ENCODE measurements at regions not wholly inside any gene's neighbourhood (a gene's known extent, or its start where the extent isn't known, plus 50 kb on each side); places are given as distances from the start of the nearest gene placed in this dataset.
A peak's percentile ranks its signal among the peaks of the same experiment; 100 is the strongest.

DNA sequence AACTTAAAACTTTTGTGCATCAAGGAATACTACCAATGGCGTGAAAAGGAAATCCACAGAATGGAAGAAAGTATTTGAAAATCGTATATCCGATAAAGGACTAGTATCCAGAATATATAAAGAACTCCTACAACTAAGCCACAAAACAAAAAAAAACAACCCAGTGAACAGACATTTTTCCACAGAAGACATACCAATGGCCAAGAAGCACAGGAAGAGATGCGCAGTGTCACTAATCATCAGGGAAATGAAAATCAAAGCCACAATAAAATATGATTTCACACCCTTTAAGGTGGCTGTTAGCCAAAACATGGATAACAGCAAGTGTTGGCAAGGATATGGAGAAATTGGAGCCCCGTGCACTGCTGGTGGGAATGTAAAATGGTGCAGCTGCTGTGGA, 203.3 kb downstream of the SEC14L1 start:
- no peak for DNase-seq

DNA sequence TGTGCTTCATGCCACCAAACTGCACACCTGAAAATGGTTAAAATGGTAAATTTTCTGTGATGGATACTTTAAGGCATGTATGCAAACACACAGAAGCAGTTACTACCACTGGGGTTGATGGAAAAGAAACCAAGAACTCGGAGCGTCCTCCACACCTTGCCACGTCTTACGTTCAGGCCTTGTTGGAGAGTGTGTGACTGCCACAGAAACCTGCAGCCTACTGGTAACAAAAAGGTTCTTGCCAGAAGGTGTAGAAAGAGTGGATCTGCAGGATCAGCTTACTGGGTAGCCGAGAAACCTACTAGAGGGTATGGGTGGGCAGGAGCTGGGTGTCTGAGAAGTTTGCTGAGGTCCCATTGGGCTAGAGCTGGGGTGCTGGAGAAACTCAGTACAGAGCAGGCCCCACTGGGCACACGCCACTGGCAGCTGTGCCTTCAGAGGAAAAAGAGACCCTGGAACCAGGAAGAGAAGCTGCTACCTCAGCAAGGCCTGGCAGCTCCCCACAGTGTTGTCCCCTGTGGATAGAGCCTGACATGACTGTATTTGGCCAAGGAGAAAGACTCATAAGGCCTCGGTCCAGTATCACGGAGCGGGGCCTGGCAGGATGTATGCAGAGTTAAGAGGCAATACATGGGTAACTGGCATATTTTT, 204.6 kb downstream of the SEC14L1 start:
- DNase-seq, result no peak

DNA sequence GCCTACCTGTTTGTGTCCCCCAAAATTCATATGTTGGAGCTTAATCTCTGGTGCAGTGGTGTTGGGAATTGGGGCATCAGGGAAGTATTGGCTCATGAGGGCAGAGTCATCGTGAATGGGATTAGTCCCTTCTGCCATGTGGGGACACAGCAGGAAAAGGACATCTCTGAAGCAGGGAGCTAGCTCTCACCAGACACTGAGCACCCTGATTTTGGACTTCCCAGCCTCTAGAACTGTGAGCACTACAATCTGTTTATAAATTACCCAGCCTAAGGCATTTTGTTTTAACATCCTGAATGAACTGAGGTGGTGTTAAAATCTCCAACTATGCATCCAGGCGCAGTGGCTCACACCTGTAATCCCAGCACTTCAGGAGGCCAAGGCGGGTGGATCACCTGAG, 206.0 kb downstream of the SEC14L1 start:
- no peak for DNase-seq

GRCh38 chr17:77347544-77347943, 206.8 kb downstream of the SEC14L1 start:
- DNase-seq, result no peak

DNA sequence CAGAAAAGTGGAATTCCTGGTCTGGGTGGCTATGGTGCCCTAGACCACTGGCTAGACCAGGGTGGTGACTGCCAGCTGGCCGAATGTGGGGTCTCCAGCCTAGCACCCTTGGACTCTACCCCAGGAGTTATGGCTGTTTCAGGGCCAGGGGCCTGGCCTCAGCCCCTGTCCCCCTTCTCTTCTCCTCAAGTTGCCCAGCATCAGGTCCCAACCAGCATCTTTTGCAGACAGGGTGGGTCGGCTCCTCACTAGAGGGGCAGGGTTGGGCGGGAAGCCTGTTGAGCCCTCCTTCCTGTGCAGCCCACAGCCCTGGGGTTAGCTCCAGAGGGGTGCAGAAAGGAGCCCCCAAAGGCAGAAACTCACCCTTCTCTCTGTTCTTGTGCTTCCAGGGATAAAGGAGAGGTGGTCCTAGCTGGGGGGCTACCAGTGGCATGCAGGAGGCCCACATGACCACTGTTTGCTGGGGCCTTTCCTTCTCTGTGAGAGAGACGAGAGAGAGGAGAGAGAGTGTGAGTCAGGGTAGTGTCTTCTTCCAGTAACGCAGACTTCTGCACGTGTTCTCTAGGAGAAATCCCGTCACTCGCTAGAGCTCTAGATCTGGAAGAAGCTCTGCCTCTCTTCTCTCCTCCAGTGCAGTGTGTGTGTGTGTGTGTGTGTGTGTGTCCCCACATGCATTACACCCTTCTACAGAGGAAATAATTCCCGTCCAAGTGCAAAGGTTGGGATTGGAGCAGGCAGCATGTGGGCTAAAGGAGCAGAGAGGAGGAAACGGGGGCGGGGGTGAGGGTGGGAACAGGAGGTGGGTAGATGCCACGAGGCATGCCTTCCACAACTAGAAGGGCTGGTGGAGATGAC, 209.4 kb downstream of the SEC14L1 start:
- DNase-seq, result no peak

DNA sequence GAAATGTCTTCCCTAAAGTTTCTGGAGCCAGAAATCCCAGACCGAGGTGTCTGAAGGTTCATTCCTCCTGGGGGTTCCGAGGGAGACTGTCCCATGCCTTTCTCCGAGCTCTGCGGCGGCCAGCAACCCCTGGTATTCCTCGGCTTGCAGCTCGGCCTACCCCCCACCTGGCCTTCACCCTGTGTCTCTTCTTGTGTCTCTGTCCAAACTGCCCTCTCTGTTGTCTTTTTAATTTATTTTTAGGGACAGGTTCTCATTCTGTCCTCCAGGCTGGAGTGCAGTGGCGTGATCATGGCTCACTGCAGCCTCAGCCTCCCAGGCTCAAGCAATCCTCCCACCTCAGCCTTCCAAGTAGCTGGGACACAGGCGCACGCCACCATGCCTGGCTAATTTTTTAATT, 211.7 kb downstream of the SEC14L1 start:
- no peak for DNase-seq

DNA sequence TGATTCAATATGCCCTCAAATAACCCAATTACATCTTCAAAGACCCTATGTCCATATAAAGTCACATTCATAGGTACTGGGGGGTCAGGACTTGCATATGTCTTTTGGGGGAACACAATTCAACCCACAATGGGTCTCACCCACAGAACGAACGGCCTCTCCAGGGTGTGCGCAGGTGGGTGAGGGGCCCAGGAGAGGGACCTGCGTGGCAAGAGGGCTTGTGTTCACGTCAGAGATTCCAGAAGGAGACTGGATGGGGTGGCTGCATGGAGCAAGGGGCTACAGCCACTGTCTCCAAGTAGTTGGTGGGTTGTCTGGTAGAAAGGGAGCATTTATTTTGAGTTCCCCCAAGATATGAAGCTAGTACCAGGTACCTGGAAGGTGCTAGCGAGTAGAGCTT, 212.2 kb downstream of the SEC14L1 start:
- DNase-seq, result no peak

- DNase-seq, result no peak
These were observed 213.1 kb downstream of the SEC14L1 start for GRCh38 chr17:77353684-77354419.

- DNase-seq, result no peak
These were observed 213.6 kb downstream of the SEC14L1 start for GRCh38 chr17:77354420-77354669.

- DNase-seq, result no peak
These were observed 214.1 kb downstream of the SEC14L1 start for GRCh38 chr17:77354670-77355455.

DNA sequence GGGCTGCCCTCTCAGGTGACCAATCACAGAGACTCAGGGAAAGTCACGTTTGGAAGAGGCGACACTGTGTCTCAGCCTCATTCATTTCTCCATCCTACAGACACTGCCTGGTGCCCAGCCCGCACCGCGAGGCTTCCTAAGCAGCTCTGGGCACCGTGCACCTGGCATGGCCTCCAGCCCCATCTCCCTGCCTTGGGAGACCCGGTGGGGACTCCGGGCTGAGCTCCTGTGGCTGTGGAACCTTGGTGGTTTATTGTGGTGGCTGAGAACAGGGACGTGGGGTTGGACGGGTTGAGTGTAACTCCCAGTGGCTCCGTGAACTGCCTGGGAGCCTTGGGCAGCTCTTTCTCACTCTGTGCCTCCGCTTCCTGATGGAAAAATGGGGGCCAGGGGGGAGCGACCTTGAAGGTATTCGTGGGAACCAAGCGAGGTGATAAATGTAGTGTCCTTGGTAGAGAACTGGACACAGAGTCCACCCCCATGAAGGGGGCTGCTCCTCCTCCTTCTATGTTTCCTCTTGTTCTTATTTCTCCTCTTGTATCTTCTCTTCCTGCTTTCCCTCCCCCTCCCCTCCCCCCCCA, 215.4 kb downstream of the SEC14L1 start:
- DNase-seq, result peak; percentile 39

- peak; percentile 69 for DNase-seq
These were observed 216.0 kb downstream of the SEC14L1 start for GRCh38 chr17:77356690-77357201.

DNA sequence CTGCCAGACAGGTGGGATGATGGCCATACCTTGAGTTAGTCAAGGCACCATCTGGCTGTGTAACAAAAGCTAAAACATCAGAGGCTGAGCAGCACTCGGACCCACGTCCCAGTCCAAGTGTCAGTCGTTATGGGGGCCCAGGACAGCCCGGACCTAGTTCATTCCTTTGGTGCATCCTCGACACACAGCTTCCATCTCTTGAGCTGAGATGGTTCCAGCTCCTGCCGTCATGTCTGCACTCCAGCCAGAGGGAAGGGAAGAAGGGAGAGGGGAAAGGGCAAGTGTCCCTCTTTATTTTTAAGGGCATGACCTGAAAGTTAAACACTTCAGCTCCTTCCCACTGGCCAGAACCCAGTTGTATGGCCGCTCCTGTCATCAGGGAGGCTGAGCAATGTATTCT, 218.0 kb downstream of the SEC14L1 start:
- no peak for DNase-seq

- DNase-seq, result no peak
These were observed 218.5 kb downstream of the SEC14L1 start for GRCh38 chr17:77359236-77359635.

GRCh38 chr17:77361986-77362620, 221.3 kb downstream of the SEC14L1 start:
- no peak for DNase-seq

DNA sequence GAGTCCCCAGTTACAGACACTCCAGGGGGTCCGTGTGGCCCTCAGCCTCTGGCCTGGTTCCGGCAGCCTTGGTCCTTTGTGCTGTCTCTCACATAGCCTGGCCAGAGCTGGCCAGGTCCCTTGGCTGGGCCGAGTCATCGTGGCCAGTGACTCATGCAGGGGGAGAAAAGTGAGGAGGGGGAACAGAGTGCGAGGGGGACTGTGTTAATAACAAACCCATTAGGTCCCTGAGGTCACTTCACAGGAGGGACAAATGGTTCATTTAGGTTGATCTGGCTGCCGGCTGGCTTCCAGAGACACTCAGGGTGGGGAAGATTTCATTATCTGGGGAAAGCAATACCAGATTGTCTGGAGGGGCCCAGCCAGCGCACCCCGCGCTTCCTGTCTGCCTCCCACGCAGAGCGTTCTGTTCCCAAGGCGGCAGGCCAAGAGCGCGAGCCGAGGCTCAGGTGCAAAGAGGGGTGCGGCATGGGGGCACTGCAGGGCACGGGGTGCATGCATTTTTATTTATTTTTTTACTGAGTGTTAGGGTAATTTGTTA, 223.1 kb downstream of the SEC14L1 start:
- no peak for DNase-seq

DNA sequence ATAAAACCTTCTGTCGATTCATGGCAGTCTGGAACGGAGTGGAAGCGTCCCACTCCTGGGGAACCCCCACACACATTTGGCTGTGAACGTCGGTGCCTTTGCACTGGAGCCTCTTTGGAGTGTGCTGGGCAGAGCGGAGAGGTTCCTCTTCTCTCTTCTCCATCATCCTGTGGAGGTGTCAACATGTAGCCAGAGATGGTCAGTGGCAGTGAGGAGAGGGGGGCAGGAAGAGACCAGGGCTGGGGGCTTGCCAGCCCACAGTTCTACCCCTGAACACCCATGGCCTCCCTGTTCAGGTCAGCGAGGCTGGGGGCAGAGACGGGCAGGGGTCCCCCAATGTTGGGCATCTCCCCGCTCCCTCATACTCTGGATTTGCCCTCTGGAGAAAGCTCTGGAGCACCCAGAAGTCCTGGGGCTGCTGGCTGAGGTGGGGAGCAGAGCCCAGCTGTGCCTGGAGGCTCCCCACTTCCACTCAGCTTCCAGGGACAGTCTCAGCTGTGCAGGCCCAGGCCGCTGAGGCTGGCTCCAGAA, 223.7 kb downstream of the SEC14L1 start:
- no peak for DNase-seq

DNA sequence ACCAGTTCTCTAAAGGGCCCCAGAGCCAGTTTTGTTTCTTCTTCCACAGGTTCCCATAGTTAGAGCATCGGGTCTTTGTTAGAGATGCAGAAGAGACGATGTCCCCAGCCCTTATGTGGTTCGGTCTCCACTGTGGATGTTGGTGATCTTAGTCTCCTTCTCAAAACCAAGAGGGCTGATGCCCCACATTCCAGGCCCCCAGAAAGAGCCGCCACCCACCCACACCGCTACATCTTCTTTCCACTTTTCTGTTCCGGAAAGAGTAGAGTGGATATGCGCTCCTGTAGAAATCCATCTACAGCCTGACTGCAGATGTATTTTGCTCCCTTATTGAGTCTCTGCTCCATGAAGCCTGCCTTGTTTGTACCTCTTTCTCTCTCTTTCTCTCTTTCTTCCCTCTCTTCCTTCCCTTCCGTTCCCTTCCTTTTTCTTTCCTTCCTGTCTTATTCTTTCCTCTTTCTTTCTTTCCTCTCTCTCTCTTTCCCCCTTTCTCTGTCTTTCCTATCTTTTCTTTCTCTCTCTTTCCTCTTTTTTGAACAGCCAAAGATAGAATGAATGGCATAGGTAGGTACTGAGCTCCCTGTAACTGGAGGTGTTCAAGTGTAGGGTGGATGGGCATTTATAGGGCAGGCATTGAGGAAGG, 224.3 kb downstream of the SEC14L1 start:
- DNase-seq, result no peak

DNA sequence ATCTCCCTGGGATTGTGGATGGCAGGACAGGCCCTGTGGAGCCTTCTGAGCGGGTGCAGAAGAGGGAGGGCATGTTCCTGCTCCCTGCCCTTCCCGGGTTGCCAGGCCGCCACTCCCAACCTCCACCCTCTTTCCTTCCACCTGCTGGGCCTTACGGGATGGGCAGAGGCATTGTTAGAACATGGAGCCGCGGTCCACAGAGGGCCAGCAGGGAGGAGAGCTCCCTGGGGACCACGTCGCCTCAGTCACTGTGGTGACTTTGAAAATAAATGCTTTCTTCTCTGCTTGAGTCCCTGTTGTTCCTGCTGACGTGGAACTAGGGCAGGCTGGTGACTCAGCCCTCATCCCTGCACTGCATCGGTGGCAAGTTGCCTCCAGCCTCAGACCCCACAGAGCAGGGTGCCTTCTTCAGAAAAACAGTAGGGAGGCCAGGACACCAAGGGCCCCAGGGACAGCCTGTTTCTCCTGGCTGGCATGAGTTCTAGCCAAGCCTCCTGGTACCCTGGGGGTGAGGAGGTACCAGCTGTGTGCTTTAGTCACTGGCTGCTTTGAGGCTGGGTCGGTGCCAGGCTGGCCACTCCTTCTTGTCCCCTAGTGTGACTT, 224.9 kb downstream of the SEC14L1 start:
- peak; percentile 52 for DNase-seq

GRCh38 chr17:77366206-77366557, 225.4 kb downstream of the SEC14L1 start:
- DNase-seq, result no peak

All from NCI-H774 (cell line).